ENCODE measurements at regions not wholly inside any gene's neighbourhood (a gene's known extent, or its start where the extent isn't known, plus 50 kb on each side); places are given as distances from the start of the nearest gene placed in this dataset.
"Not testable (repeated sequence)": the region's sequence is repeated elsewhere in the genome, so short reads cannot be mapped to it uniquely, and the experiment has no call there.

- H3K27me3 ChIP-seq (ENCODE audit: insufficient read depth, low read length); H4K20me1 ChIP-seq (ENCODE audit: insufficient read depth); H3K4me3 ChIP-seq (replicated peaks in 1 of 2; ENCODE audit: low read depth in 1 of 2, low read length in 2 of 2); BruUV-seq (replicated peaks); H3K9me3 ChIP-seq (ENCODE audit: control insufficient read depth in 1 of 2, insufficient read depth in 1 of 2, low read depth in 1 of 2, low read length in 2 of 2); H3K4me1 ChIP-seq (ENCODE audit: control insufficient read depth in 1 of 2, insufficient read depth in 2 of 2, low read length in 2 of 2); DNase-seq (ENCODE audit: low read depth, low spot score); H3K27ac ChIP-seq (ENCODE audit: low read depth, low read length); ATAC-seq; intact Hi-C loops (cut with micrococcal nuclease); H3K36me3 ChIP-seq (ENCODE audit: control insufficient read depth in 1 of 2, insufficient read depth in 2 of 2, low read length in 2 of 2); H3K4me2 ChIP-seq (ENCODE audit: low read length); POLR2A ChIA-PET; H2AFZ ChIP-seq (ENCODE audit: low read depth, low read length, poor library complexity, severe bottlenecking); H3K9ac ChIP-seq (ENCODE audit: low read length); H3K79me2 ChIP-seq (ENCODE audit: insufficient read depth, low read length); CTCF ChIA-PET; RAD21 ChIA-PET (ENCODE audit: low non-redundant PET in 1 of 2, low total read pairs in 2 of 2, uncharacterized antibody in 2 of 2, unreplicated experiment in 2 of 2); H3K9me2 ChIP-seq (ENCODE audit: insufficient read depth): not testable (repeated sequence)
Measured at GRCh38 chr21:9830801-9831200, 690.6 kb upstream of the TPTE start.

DNA sequence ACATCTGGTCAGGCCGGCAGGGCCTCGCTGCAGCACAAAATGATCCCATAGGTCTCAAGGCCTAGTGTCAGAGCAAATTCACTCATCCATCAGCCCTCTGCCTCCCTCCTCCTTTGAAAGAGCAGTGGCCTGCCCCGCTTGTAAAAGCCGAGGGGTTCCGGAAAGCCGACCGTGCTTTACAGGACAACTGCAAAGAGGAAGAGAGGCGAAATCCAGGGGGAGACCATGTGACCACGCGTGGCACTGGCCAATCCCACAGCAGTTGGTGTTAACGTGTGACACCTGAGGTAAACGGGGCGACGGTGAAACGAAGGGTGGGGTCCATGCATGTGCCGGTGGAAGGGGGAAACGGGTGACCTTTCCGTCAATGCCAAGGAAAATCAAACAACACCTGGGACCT, 688.6 kb upstream of the TPTE start:
- H3K27ac ChIP-seq (ENCODE audit: low read depth, low read length); BruUV-seq (replicated peaks); H3K9me2 ChIP-seq (ENCODE audit: insufficient read depth); H3K4me1 ChIP-seq (ENCODE audit: control insufficient read depth in 1 of 2, insufficient read depth in 2 of 2, low read length in 2 of 2); DNase-seq (ENCODE audit: low read depth, low spot score); H3K4me2 ChIP-seq (ENCODE audit: low read length); H3K9me3 ChIP-seq (ENCODE audit: control insufficient read depth in 1 of 2, insufficient read depth in 1 of 2, low read depth in 1 of 2, low read length in 2 of 2); intact Hi-C loops (cut with micrococcal nuclease); H4K20me1 ChIP-seq (ENCODE audit: insufficient read depth); H3K79me2 ChIP-seq (ENCODE audit: insufficient read depth, low read length); H3K36me3 ChIP-seq (ENCODE audit: control insufficient read depth in 1 of 2, insufficient read depth in 2 of 2, low read length in 2 of 2); RAD21 ChIA-PET (ENCODE audit: low non-redundant PET in 1 of 2, low total read pairs in 2 of 2, uncharacterized antibody in 2 of 2, unreplicated experiment in 2 of 2); ATAC-seq; H3K4me3 ChIP-seq (replicated peaks in 1 of 2; ENCODE audit: low read depth in 1 of 2, low read length in 2 of 2); CTCF ChIA-PET; H2AFZ ChIP-seq (ENCODE audit: low read depth, low read length, poor library complexity, severe bottlenecking); H3K27me3 ChIP-seq (ENCODE audit: insufficient read depth, low read length); POLR2A ChIA-PET; H3K9ac ChIP-seq (ENCODE audit: low read length): not testable (repeated sequence)

DNA sequence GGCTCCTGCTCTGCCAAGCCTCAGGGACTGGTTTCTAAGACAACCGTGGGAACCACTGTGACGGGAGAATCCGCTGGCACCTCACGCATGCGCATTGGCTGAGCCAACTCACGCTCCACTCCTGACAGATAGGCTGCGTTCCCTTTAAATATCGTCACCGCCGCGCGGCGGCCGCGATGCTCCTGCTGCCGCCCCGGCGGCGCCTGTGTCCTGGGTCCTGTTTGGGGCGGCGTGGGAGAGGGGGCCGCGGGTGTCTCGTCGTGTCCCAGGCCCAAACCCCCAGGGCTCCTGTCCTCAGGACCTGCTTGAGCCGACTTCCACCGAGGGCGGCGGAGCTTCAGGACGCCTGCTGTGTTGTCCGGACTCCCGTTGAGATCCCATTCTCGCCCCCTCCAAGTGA, 684.8 kb upstream of the TPTE start:
- H3K79me2 ChIP-seq (ENCODE audit: insufficient read depth, low read length); DNase-seq (ENCODE audit: low read depth, low spot score); BruUV-seq (replicated peaks); H2AFZ ChIP-seq (ENCODE audit: low read depth, low read length, poor library complexity, severe bottlenecking); intact Hi-C loops (cut with micrococcal nuclease); RAD21 ChIA-PET (ENCODE audit: low non-redundant PET in 1 of 2, low total read pairs in 2 of 2, uncharacterized antibody in 2 of 2, unreplicated experiment in 2 of 2); H3K4me3 ChIP-seq (replicated peaks in 1 of 2; ENCODE audit: low read depth in 1 of 2, low read length in 2 of 2); H3K36me3 ChIP-seq (ENCODE audit: control insufficient read depth in 1 of 2, insufficient read depth in 2 of 2, low read length in 2 of 2); H3K9ac ChIP-seq (ENCODE audit: low read length); H4K20me1 ChIP-seq (ENCODE audit: insufficient read depth); H3K4me1 ChIP-seq (ENCODE audit: control insufficient read depth in 1 of 2, insufficient read depth in 2 of 2, low read length in 2 of 2); H3K9me2 ChIP-seq (ENCODE audit: insufficient read depth); POLR2A ChIA-PET; ATAC-seq; H3K27ac ChIP-seq (ENCODE audit: low read depth, low read length); CTCF ChIA-PET; H3K27me3 ChIP-seq (ENCODE audit: insufficient read depth, low read length); H3K4me2 ChIP-seq (ENCODE audit: low read length): not testable (repeated sequence)
- H3K9me3 ChIP-seq (ENCODE audit: control insufficient read depth in 1 of 2, insufficient read depth in 1 of 2, low read depth in 1 of 2, low read length in 2 of 2), result peaks cover 8 to 16% of the 10 kb centered on the region in 2 experiments; a peak in 2 of 4 replicates

- H3K36me3 ChIP-seq (ENCODE audit: control insufficient read depth in 1 of 2, insufficient read depth in 2 of 2, low read length in 2 of 2); POLR2A ChIA-PET; H3K27me3 ChIP-seq (ENCODE audit: insufficient read depth, low read length); H3K4me3 ChIP-seq (replicated peaks in 1 of 2; ENCODE audit: low read depth in 1 of 2, low read length in 2 of 2); intact Hi-C loops (cut with micrococcal nuclease); H3K4me2 ChIP-seq (ENCODE audit: low read length); H3K27ac ChIP-seq (ENCODE audit: low read depth, low read length); H3K4me1 ChIP-seq (ENCODE audit: control insufficient read depth in 1 of 2, insufficient read depth in 2 of 2, low read length in 2 of 2); CTCF ChIA-PET; H2AFZ ChIP-seq (ENCODE audit: low read depth, low read length, poor library complexity, severe bottlenecking); H3K79me2 ChIP-seq (ENCODE audit: insufficient read depth, low read length); RAD21 ChIA-PET (ENCODE audit: low non-redundant PET in 1 of 2, low total read pairs in 2 of 2, uncharacterized antibody in 2 of 2, unreplicated experiment in 2 of 2); H3K9ac ChIP-seq (ENCODE audit: low read length); DNase-seq (ENCODE audit: low read depth, low spot score); H4K20me1 ChIP-seq (ENCODE audit: insufficient read depth); BruUV-seq (replicated peaks); ATAC-seq; H3K9me2 ChIP-seq (ENCODE audit: insufficient read depth): not testable (repeated sequence)
- peaks cover 8 to 18% of the 10 kb centered on the region in 2 experiments; a peak in 2 of 4 replicates for H3K9me3 ChIP-seq (ENCODE audit: control insufficient read depth in 1 of 2, insufficient read depth in 1 of 2, low read depth in 1 of 2, low read length in 2 of 2)
Measured at GRCh38 chr21:9837001-9837400, 684.4 kb upstream of the TPTE start.

- H3K4me3 ChIP-seq (replicated peaks in 1 of 2; ENCODE audit: low read depth in 1 of 2, low read length in 2 of 2); H3K79me2 ChIP-seq (ENCODE audit: insufficient read depth, low read length); H3K9ac ChIP-seq (ENCODE audit: low read length); BruUV-seq (replicated peaks); H4K20me1 ChIP-seq (ENCODE audit: insufficient read depth); ATAC-seq; H3K4me2 ChIP-seq (ENCODE audit: low read length); H2AFZ ChIP-seq (ENCODE audit: low read depth, low read length, poor library complexity, severe bottlenecking); CTCF ChIA-PET; RAD21 ChIA-PET (ENCODE audit: low non-redundant PET in 1 of 2, low total read pairs in 2 of 2, uncharacterized antibody in 2 of 2, unreplicated experiment in 2 of 2); intact Hi-C loops (cut with micrococcal nuclease); DNase-seq (ENCODE audit: low read depth, low spot score); H3K27me3 ChIP-seq (ENCODE audit: insufficient read depth, low read length); POLR2A ChIA-PET; H3K36me3 ChIP-seq (ENCODE audit: control insufficient read depth in 1 of 2, insufficient read depth in 2 of 2, low read length in 2 of 2); H3K4me1 ChIP-seq (ENCODE audit: control insufficient read depth in 1 of 2, insufficient read depth in 2 of 2, low read length in 2 of 2); H3K9me2 ChIP-seq (ENCODE audit: insufficient read depth); H3K27ac ChIP-seq (ENCODE audit: low read depth, low read length): not testable (repeated sequence)
- H3K9me3 ChIP-seq (ENCODE audit: control insufficient read depth in 1 of 2, insufficient read depth in 1 of 2, low read depth in 1 of 2, low read length in 2 of 2), result peaks cover 8 to 18% of the 10 kb centered on the region in 2 experiments; a peak in 2 of 4 replicates
Measured at GRCh38 chr21:9837526-9837925, 683.9 kb upstream of the TPTE start.

Measured in HCT116 (cell line).